HEK293 (cell line): ENCODE measurements at regions not wholly inside any gene's neighbourhood (a gene's known extent, or its start where the extent isn't known, plus 50 kb on each side); places are given as distances from the start of the nearest gene placed in this dataset.

ENCODE experiments used
- CTCF ChIA-PET: fragments of 350-600 bp; formaldehyde crosslinking; extraction: SDS; loops from one replicate; lab custom pipeline; 2021; ENCODE audit warnings: antibody characterized with exemption; lab: Yijun Ruan, JAX
- POLR2A ChIA-PET: fragments of 300-600 bp; formaldehyde crosslinking; extraction: SDS; loops from one replicate; lab custom pipeline; 2020; ENCODE audit warnings: antibody characterized with exemption, inconsistent platforms; lab: Yijun Ruan, JAX
- H3K27ac ChIP-seq: fragments of 200-500 bp; sonication (Bioruptor generic); 2 replicates; pipeline ENCODE4 v1.5.1; 2014; ENCODE audit warnings: low read depth, low read length, control low read depth, inconsistent platforms; ENCODE audit errors: extremely low read depth
- H3K36me3 ChIP-seq, 2 experiments: fragments of 200-500 bp in 1 of 2; sonication (Bioruptor generic) in 1 of 2; 1 replicate in 1 of 2; 2 replicates in 1 of 2; pipeline ENCODE4 v1.5.1; 2014 to 2017; ENCODE audit warnings: inconsistent platforms in 2 of 2, low read length in 2 of 2; ENCODE audit not compliant: control insufficient read depth in 2 of 2, insufficient read depth in 1 of 2
- H3K4me1 ChIP-seq: fragments of 200-500 bp; sonication (Bioruptor generic); 2 replicates; pipeline ENCODE4 v1.5.1; 2014; ENCODE audit warnings: mild to moderate bottlenecking, low read length, inconsistent platforms; ENCODE audit not compliant: control insufficient read depth, insufficient read depth
- H3K4me3 ChIP-seq: 2 replicates; pipeline ENCODE4 v1.5.1; 2011; ENCODE audit warnings: low read depth, mild to moderate bottlenecking, control low read depth, low read length, moderate library complexity
- H3K9me3 ChIP-seq: fragments of 200-500 bp; sonication (Bioruptor generic); 2 replicates; pipeline ENCODE4 v1.5.1; 2014; ENCODE audit warnings: low read depth, low read length, inconsistent platforms; ENCODE audit not compliant: control insufficient read depth, insufficient read depth
- AEBP2 ChIP-seq: fragments of 450-650 bp; formaldehyde crosslinking; IDR thresholded peaks from 2 replicates; pipeline ENCODE4 v1.5.1; 2016; ENCODE audit warnings: missing biosample characterization, missing genetic modification characterization, borderline replicate concordance
- GLI4 ChIP-seq: fragments of 450-650 bp; formaldehyde crosslinking; IDR thresholded peaks from 2 replicates; pipeline ENCODE4 v1.5.1; 2016; ENCODE audit warnings: missing biosample characterization, missing genetic modification characterization
- KLF16 ChIP-seq: fragments of 450-650 bp; formaldehyde crosslinking; IDR thresholded peaks from 2 replicates; pipeline ENCODE4 v1.5.1; 2017; ENCODE audit warnings: missing biosample characterization, missing genetic modification characterization
- REPIN1 ChIP-seq: fragments of 450-650 bp; formaldehyde crosslinking; IDR thresholded peaks from 2 replicates; pipeline ENCODE4 v1.5.1; 2017; ENCODE audit warnings: missing biosample characterization, missing genetic modification characterization, low read depth
- SCRT1 ChIP-seq: fragments of 450-650 bp; formaldehyde crosslinking; IDR thresholded peaks from 2 replicates; pipeline ENCODE4 v1.5.1; 2016; ENCODE audit warnings: missing biosample characterization, missing genetic modification characterization, borderline replicate concordance
- SP3 ChIP-seq: fragments of 450-650 bp; formaldehyde crosslinking; IDR thresholded peaks from 2 replicates; pipeline ENCODE4 v1.5.1; 2016; ENCODE audit warnings: missing biosample characterization, missing genetic modification characterization
- TSHZ1 ChIP-seq: fragments of 450-650 bp; formaldehyde crosslinking; IDR thresholded peaks from 2 replicates; pipeline ENCODE4 v1.5.1; 2016; ENCODE audit warnings: missing biosample characterization, missing genetic modification characterization, borderline replicate concordance
- ZBTB20 ChIP-seq: fragments of 450-650 bp; formaldehyde crosslinking; IDR thresholded peaks from 2 replicates; pipeline ENCODE4 v1.5.1; 2016; ENCODE audit warnings: missing biosample characterization, missing genetic modification characterization
- ZBTB48 ChIP-seq: fragments of 450-650 bp; formaldehyde crosslinking; IDR thresholded peaks from 2 replicates; pipeline ENCODE4 v1.5.1; 2016; ENCODE audit warnings: missing biosample characterization, missing genetic modification characterization
- ZNF133 ChIP-seq: fragments of 450-650 bp; formaldehyde crosslinking; IDR thresholded peaks from 2 replicates; pipeline ENCODE4 v1.5.1; 2016; ENCODE audit warnings: missing biosample characterization, missing genetic modification characterization
- ZNF311 ChIP-seq: fragments of 450-650 bp; formaldehyde crosslinking; IDR thresholded peaks from 2 replicates; pipeline ENCODE4 v1.5.1; 2017; ENCODE audit warnings: missing biosample characterization, missing genetic modification characterization, borderline replicate concordance
- ZNF394 ChIP-seq: fragments of 450-650 bp; formaldehyde crosslinking; IDR thresholded peaks from 2 replicates; pipeline ENCODE4 v1.5.1; 2016; ENCODE audit warnings: missing biosample characterization, missing genetic modification characterization, mild to moderate bottlenecking, moderate library complexity, borderline replicate concordance
- ZNF416 ChIP-seq: fragments of 450-650 bp; formaldehyde crosslinking; IDR thresholded peaks from 2 replicates; pipeline ENCODE4 v1.5.1; 2016; ENCODE audit warnings: missing biosample characterization, missing genetic modification characterization
- ZNF514 ChIP-seq: fragments of 450-650 bp; formaldehyde crosslinking; IDR thresholded peaks from 2 replicates; pipeline ENCODE4 v1.5.1; 2016; ENCODE audit warnings: missing biosample characterization, missing genetic modification characterization
- ZNF518A ChIP-seq: fragments of 450-650 bp; formaldehyde crosslinking; conservative IDR thresholded peaks from 2 replicates; pipeline ENCODE4 v1.5.1; 2016; ENCODE audit warnings: low read depth, missing biosample characterization, missing genetic modification characterization
- ZNF521 ChIP-seq: fragments of 450-650 bp; formaldehyde crosslinking; IDR thresholded peaks from 2 replicates; pipeline ENCODE4 v1.5.1; 2017; ENCODE audit warnings: missing biosample characterization, mild to moderate bottlenecking, missing genetic modification characterization
- ZNF585B ChIP-seq: fragments of 450-650 bp; formaldehyde crosslinking; IDR thresholded peaks from 2 replicates; pipeline ENCODE4 v1.5.1; 2016; ENCODE audit warnings: missing biosample characterization, missing genetic modification characterization
- ZNF76 ChIP-seq: fragments of 450-650 bp; formaldehyde crosslinking; IDR thresholded peaks from 2 replicates; pipeline ENCODE4; 2016; ENCODE audit warnings: low read depth, missing biosample characterization, missing genetic modification characterization, borderline replicate concordance
- ZNF785 ChIP-seq: fragments of 450-650 bp; formaldehyde crosslinking; IDR thresholded peaks from 2 replicates; pipeline ENCODE4 v1.5.1; 2016; ENCODE audit warnings: missing biosample characterization, missing genetic modification characterization
- ZNF830 ChIP-seq: fragments of 450-650 bp; IDR thresholded peaks from 2 replicates; pipeline ENCODE4 v1.5.0; 2018; ENCODE audit warnings: missing biosample characterization, missing genetic modification characterization, low read depth, mild to moderate bottlenecking, moderate library complexity
- TF ChIP-seq, protein P1 (sequence below): fragments of 450-650 bp; formaldehyde crosslinking; optimal IDR thresholded peaks from 2 replicates; pipeline ENCODE3; 2016; ENCODE audit warnings: missing biosample characterization, mild to moderate bottlenecking, missing genetic modification characterization
- TF ChIP-seq, protein P2 (sequence below): fragments of 450-650 bp; formaldehyde crosslinking; IDR thresholded peaks from 2 replicates; pipeline ENCODE4 v1.5.1; 2016; ENCODE audit warnings: missing biosample characterization, missing genetic modification characterization

DNA sequence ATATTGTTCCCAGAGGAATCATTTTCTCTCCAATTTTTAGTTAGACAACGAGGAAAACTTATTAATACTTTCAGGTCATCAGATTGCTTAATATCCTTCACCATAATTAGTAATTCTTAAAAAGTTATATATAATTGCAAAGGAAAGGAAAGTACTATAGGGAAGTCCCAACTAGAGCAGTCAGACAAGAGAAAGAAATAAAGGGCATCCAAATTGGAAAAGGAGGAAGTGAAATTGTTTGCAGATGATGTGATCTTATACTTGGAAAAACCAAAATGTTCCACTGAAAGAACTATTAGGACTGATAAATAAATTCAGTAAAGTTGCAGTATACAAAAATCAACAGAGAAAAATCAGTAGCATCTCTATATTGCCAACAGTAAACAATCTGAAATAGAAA, 223.5 kb upstream of the MEF2C start (continued):
- TF ChIP-seq TSHZ1 (tag by site-specific recombination) (no peak), ZBTB48 (tag by site-specific recombination) (no peak), KLF16 (tag by site-specific recombination) (no peak), ZNF76 (tag by site-specific recombination) (no peak), REPIN1 (tag by site-specific recombination) (no peak), ZNF585B (no peak), ZNF394 (no peak)
- TF ChIP-seq, protein P1, sequence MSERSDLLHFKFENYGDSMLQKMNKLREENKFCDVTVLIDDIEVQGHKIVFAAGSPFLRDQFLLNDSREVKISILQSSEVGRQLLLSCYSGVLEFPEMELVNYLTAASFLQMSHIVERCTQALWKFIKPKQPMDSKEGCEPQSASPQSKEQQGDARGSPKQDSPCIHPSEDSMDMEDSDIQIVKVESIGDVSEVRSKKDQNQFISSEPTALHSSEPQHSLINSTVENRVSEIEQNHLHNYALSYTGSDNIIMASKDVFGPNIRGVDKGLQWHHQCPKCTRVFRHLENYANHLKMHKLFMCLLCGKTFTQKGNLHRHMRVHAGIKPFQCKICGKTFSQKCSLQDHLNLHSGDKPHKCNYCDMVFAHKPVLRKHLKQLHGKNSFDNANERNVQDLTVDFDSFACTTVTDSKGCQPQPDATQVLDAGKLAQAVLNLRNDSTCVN (tag by site-specific recombination) = no peak

DNA sequence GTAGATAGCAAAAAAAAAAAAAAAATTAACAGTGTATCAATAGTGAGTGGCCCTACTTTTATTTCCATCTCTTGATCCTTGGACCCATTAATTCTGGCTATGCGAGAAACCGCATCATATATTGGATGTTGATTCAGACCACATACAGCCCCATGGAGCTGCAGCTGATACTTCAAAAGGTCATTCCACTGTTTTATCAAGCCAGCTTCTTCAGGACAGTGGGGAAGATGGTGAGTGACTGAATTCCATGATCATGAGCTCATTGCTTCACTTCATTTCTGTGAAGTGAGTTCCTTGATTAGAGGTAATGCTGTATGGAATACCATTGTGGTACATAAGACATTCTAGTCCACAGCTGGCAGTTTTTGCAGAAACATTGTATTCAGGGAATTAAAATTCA, 222.9 kb upstream of the MEF2C start:
- ChIA-PET CTCF (no interaction called here), POLR2A (no interaction called here)
- Histone ChIP-seq H3K27ac (no peak overlapping the region), H3K4me3 (no peak overlapping the region), H3K36me3 (no peaks in the 10 kb centered on the region), H3K4me1 (no peaks in the 10 kb centered on the region), H3K9me3 (no peaks in the 10 kb centered on the region)
- TF ChIP-seq SCRT1 (tag by site-specific recombination) (no peak), AEBP2 (tag by site-specific recombination) (no peak), ZNF133 (tag by site-specific recombination) (no peak), SP3 (tag by site-specific recombination) (no peak), ZNF416 (tag by site-specific recombination) (no peak), ZNF830 (no peak), ZBTB20 (tag by site-specific recombination) (no peak), ZNF785 (tag by site-specific recombination) (no peak), ZNF311 (tag by site-specific recombination) (no peak), GLI4 (tag by site-specific recombination) (no peak), ZNF518A (tag by site-specific recombination) (no peak), ZNF521 (no peak), ZNF514 (no peak)
- TF ChIP-seq, protein P2, sequence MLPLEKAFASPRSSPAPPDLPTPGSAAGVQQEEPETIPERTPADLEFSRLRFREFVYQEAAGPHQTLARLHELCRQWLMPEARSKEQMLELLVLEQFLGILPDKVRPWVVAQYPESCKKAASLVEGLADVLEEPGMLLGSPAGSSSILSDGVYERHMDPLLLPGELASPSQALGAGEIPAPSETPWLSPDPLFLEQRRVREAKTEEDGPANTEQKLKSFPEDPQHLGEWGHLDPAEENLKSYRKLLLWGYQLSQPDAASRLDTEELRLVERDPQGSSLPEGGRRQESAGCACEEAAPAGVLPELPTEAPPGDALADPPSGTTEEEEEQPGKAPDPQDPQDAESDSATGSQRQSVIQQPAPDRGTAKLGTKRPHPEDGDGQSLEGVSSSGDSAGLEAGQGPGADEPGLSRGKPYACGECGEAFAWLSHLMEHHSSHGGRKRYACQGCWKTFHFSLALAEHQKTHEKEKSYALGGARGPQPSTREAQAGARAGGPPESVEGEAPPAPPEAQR (tag by site-specific recombination) = no peak
